ENCODE measurements at regions not wholly inside any gene's neighbourhood (a gene's known extent, or its start where the extent isn't known, plus 50 kb on each side); places are given as distances from the start of the nearest gene placed in this dataset.

DNA sequence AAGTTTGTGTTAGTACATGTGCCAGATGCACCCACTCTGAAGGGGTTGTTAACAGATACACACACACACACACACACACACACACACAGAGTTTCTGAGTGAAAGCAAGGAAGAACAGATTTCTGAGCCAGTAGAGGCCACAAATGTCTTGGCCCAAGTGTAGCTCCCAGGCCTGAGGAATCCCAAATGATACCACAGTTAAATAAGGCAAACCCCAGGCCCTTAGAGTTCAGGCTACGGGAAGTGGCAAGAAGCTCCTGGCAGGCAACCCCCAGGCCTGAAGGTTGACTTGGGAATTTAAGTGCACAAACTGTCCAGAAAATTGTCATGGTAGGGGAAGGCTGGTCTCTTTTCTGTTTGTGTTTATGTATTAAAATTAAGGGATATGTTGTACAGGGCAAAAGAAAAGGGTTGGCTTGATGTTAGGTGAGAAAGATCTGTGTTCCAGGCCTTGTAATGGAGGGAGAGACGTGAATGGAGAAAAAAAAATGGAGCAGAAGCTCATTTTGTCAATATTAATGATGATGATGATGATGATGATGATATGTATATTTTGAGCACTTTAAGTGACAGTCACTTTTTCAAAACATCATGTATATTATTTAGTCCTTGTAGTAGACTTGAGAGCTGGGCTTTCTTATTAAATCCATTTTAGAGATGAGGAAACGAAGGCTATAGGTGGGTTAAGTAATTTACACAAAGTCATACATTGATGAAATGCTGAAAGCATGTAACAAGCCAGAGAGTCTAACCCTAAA, 317.0 kb upstream of the JAG1 start:
- DNase-seq (ENCODE audit: low read depth) = no peak

DNA sequence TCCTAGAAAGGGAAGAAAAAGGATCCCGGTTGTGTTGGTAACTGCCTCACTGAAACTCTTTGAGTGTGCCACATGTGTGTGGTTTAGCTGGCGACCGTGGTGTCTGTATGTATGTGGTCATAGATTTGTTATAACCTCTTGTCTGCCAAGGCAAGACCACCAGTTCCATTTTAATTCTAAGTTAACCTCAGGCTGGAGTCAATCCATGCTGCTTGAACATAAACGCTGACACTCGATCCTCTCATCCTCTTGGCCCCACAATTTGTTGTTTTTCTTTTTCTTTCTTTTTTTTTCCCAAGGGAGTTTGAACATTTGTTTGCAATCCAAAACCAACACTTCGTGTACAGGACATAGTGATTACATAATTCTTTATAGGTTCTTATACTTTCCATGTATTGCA, 318.9 kb upstream of the JAG1 start:
- no peak for DNase-seq (ENCODE audit: low read depth)

DNA sequence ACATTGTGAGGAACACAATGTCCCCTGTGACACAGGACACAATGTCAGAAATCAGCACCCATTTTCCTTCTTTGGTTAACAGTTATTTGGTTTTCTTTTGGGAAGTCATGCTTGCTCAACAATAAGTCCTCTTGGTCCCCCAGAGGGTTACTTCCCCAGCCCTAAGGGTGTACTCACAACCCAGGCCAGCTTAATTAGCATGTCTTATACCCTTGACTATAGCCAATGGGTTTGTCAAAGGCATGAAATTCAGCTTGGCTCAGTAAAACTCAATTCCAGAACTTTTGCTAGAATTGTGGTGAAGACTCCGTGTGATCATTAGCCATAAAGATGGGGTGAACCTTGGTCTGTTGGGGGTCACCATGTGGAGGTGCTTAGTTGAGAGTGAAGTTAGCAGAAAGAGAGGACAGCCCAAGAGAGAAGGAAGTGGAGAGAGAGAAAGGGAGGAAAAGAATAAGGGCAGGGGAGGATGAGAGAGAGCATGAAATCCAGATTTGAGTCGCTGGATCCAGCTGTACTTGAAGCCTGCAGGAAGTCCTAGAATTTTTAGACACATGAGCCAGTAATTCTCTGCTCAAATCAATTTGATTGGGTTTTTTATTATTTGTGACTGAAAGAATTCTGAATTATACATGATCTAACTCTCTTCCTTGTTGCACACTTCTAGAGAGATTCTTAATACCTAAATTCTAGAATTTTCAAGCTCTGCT, 321.3 kb upstream of the JAG1 start:
- DNase-seq (ENCODE audit: low read depth) = no peak

DNA sequence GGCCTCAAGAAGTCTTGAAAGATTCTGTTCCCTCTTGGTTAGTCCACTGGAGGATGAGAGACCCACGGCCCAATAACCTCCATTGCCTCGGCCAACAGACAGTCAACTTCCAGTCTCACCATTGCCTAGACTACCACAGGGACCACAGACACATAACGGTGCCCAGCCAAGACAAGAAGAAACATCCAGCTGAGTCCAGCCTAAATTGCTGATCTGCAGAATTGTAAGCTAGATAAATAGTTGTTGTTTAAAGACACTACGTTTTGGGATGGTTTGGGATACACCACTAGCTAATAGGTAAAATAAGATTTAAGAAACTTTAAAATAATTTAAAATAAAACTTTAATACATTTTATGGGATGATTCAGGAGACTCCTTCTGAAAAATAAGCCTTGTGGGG, 324.7 kb upstream of the JAG1 start:
- DNase-seq (ENCODE audit: low read depth) = no peak

DNA sequence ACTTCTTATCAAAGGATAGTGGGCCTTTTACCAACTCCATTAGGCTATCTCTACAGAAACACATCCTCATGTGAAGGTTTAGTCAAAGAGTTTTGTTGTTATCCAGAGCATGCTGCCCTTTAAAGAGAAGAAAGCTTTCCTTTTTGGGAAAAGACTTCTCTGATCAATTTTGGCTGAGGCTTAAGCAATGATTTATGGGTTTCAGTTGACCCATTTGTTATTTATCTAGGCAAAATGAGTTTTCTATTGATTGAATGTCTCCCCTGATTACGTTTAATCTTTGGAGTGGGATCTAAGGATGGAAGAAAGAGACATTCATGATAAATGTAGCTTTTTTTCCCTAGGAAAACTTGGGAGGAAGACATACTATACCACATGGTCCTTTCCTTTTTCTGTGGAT, 326.6 kb upstream of the JAG1 start:
- no peak for DNase-seq (ENCODE audit: low read depth)

DNA sequence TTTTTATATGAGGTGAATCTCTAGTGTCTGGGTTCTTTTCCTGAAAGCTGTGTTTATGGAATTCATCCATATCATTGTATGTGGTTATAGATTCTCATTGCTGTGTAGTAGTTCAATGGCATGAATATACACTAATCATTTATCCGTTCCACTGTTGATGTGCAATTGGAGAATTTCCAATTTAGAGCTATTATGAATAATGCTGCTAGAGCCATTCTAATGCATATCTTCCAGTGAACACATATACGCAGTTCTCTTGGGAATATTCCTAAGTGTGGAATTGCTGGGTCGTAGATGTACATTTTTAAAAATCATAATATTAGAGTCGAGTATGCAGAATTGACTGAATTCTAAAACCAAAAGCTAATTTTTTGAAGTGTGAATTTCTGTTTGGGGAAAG, 327.5 kb upstream of the JAG1 start:
- no peak for DNase-seq (ENCODE audit: low read depth)

DNA sequence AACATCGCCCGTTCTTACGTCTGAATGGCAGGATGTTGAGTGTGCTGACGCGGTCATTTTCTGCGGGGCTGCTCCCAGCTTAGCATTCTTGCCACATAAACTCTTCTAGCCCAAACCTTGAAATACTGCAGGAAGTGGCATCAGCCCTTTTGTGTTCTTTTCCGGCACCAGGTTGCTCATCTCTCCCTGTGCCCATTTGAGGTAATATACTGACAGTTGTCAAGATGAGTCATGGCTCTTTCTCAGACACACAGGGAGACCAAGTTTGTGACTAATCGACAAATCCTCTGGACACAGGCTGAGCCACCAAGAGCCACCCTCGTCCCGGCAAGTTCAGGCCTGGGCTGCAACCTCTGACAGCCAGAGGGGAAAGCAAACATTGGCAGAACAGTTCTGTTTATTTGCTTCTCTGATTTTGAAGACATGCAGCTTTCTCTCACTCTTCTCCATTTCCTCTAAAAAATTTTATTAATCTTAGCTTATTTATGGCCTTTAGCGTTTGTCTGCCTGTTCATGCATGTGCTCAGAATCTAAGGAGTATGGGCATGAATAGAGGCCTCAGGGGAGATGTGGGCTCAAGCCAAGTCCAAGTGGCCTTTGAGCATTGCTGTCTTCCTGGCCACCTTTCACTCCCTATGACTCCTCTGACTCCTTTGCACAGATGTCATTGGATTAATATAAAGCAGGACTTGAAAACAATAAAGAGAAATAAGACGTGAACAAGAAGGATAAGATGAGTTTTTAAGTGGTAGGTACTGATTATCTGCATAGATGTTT, 328.2 kb upstream of the JAG1 start:
- no peak for DNase-seq (ENCODE audit: low read depth)

DNA sequence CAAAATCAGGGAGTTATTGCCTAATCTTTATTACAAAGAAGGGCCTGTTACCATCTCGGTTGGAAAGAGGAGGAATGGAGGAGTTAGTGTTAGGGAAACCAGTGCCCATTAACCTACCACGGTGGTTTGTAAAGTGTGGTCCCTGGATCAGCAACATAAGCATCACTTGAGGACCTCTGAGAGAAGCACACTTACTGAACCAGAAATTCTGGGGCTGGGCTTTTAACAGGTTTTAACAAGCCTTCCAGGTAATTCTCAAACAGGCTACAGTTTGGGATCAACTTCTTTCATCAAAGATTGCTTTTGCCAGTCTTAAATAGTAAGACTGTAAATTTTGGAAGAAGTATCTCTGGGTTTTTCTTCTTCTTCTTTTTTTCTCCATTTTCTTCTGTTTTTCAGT, 329.5 kb upstream of the JAG1 start:
- no peak for DNase-seq (ENCODE audit: low read depth)

DNA sequence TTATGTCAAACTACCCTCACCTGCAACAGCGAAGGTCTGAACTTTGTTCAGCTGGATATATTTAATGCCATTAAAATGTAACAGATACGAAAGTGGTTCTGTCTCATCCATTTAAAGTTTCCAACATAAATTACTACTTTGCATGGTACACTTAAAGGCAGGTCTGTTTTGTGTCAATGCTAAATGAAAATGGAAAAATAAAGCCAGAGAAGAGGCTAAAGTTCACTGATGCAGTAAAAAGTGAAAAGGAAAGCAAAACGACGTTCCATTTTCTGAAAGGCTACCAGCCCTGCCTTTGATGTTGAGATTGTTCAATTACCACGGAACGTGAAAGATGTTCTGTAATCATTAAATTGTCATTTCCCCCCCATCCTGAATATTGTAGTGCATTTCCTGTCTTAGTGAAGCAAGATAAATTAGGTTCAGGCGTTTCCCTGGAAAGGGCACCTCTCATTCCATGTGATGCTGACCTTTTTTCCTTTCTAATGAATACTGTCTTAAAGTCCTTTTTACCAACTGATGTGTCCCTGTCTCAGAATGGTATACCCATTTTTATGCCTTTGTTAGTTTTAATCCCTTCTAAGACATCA, 334.7 kb upstream of the JAG1 start:
- no peak for DNase-seq (ENCODE audit: low read depth)

DNA sequence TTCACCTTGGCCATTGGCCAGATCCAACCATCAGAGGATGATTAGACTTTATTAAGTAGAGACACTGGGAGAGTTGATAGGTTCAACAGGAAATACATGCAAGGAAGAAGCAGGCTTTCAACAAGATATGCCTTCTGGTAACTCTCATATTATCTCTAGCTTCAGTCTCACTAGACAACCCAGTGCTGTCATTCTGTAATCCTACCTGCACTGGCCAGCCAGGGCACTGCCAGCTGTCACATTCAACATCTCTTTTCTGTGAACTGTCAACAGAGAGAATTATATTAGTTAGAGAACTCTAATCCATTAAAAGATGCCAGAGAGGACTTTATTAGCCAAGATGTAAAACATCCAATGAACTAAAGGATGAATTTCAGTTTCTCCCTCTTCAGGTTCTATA, 337.9 kb upstream of the JAG1 start:
- DNase-seq (ENCODE audit: low read depth) = no peak

DNA sequence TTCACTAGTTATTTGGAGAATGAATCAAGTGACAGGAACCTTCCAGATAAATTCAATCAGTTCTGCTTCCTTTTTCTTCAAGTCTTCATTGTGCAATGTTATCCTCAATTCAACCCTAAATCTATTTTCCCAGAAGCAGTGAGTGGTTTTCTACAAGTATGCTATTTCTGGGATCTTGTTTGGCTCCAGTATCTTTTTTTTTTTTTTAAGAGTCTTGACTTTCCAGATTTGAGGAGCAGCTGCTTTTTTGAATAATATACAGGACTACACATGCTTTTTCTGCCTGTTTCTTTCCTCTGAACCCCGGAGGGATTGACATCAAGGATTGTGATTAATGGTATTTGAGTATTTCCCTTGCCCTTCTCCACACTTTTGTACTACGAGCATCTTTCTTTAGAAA, 339.2 kb upstream of the JAG1 start:
- DNase-seq (ENCODE audit: low read depth) = no peak

DNA sequence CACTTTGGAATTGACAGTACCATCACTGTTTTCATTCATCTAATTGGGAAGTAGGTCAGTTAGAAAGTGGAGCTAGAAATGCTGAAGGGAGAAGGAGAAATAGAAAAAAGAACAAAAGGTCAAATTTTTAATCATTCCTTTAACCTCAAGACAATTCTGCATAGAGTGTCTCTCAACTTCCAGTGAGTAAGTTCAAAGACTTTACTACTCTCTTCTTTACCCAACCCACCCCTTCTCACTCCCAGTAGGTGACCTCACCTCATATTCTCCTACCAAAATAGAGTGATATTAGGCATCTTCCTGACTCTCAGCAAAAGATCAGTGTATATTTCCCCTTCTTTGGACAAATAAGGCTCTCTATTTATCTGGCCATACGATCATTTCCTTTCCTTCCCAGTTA, 340.0 kb upstream of the JAG1 start:
- no peak for DNase-seq (ENCODE audit: low read depth)

DNA sequence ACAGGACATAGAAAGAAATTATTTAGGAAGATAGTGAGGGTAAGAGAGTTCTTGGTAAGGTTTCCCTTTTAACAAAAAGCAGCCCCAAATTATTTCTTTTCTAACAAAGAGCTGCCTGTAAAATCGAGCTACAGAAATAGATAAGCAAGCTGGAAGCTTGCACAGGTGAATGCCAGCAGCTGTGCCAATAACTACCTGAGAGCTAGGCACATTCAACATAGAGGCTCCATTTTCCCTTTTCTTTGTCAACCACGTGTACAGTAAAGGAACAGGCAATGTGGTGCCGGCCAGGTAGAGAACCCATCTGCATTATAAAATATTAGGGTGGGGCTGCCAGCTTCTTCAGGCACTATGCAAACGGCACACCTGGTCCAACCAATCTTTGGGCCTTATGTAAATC, 341.6 kb upstream of the JAG1 start:
- DNase-seq (ENCODE audit: low read depth) = no peak

DNA sequence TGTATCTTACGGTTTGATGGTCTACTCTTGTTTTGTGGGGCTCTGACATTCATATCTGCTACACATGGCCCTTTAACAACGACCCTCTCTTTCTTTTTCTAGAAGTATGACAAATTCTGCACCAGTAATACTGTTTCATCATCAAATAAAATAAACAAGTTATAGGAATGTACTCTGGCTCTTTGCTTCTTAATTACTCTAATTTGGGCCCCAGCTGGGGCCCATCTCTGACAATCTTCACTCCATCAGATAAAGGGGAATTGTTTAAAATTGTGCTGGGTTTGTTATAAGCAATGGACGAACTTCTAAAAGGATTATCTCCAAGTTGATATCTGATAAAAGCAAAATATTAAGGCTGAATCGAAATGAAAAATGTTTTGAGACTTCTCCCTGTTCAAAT, 343.6 kb upstream of the JAG1 start:
- DNase-seq (ENCODE audit: low read depth) = no peak

DNA sequence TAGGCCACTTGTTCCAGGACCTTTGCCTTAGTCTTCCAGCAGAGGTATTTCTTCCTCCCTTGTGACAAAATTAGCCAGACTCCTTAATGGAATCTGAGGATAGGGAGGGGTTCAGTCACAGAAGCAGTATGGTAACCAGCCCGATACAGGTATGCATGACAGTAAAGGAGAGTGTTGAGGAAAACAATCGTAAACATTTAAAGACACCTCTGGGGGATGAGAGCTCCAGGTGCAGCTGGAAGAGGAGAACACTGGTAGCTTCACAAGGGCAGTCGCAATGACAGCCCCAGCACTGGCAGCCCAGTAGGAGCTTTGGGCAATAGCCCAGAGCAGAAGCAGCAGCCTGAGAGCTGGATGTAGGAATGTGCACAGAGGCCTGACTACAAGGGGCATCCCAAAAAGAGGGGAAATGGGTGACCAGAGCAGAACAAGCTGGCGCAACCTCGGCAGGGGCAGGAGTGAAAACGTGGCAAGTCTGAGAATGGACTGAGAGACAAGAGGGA, 344.9 kb upstream of the JAG1 start:
- DNase-seq (ENCODE audit: low read depth) = no peak

DNA sequence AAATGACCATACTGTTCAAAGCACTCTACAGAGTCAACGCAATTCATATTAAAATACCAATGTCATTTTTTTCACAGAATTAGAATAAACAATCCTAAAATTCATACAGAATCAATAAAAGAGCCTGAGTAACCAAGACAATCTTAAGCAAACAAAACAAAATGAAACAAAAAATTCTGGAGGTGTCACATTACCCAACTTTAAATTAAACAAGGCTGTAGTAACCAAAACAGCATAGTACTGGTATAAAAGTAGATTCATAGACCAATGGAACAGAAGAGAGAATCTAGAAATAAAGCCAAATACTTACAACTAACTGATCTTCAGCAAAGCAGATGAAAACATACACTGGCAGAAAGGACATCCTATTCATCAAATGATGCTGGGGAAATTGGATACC, 346.9 kb upstream of the JAG1 start:
- DNase-seq (ENCODE audit: low read depth) = no peak

DNA sequence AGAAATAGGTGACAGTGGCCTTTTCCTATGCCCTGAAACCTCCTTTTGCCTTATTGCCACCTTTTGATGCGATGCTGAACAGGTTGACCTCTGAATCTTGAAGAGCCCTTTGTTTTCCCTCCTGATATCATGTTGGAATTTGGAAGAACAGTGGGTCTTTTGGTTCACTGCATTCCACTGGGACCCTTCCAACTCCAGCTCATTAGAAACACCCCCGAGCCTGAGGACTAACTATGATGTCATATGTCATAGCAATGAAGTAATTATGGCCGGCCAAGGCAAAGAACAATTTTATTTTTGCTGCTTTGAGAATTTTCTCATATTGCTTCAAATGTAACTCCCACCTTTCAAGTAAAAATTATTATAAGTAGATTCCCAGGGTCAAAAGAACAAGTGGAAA, 353.4 kb upstream of the JAG1 start:
- DNase-seq (ENCODE audit: low read depth) = no peak

DNA sequence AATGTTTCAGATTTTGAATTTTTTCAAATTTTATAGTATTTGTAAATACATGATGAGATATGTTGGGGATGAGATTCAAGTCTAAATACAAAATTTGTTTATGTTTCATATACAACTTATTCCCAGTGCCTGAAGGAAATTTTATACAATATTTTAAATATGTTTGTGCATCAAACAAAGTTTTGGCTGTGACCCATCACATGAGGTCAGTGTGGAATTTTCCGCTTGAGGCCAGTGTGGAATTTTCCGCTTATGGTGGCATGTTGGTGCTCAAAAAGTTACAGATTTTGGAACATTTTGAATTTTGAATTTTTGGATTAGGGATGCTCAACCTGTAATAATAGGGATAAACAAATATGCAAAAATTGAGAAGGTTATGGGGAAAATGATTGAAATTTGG, 356.6 kb upstream of the JAG1 start:
- DNase-seq (ENCODE audit: low read depth) = no peak

DNA sequence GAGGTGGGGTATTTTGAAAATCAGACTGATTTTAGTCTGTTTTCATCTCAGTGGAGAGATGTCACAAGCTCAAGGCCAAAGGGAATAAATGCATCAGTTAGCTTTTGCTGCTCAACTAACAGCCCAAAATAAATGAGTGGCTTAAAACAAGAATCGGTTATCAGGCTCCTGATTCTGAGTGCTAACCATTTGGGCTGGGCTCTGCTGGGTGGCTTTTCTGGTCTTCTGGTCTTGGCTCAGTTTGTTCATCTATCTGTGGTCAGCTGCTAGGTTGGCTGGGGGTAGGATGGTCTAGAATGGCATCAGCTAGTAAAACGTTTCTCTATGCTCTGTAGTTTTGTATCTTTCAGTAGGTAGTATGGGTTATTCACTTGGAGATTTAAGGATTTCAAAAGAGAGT, 357.5 kb upstream of the JAG1 start:
- DNase-seq (ENCODE audit: low read depth) = no peak

DNA sequence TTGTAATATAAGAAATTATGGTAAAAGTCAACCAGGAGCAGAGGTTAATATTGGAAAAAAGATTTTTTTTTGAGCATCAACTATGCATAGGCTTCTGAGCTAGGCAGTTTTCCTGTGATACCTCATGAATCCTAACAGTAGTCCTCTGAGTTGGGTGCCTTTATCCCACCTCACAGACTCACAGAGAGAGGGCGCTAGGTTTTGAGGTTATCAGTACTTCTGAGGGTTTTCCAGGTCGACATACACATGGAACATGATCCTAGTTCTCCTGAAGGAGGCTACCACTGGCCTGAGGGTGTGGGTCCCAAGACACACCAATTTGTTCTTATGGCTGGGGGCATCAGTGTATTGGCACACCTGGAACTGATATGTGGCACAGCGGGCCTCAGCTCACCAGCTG, 358.8 kb upstream of the JAG1 start:
- DNase-seq (ENCODE audit: low read depth) = no peak

DNA sequence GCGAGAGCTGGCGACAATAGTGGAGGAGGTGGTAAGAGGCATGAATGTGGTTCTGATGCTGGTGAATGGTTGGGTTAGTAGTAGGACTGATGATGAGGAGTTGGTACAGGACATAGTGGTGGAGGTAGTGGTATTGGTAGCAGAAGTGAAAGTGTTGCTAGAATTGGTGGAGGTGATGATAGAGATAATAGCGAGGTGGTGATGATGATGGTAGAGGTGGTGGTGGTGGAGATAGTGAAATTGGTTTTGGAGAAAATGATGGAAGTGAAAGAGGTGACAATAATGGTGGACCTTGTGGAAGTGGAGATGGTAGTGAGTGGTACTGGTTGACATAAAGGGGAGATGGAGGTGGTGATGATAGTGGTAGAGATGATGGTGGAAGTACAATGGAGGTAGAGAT, 360.2 kb upstream of the JAG1 start:
- DNase-seq (ENCODE audit: low read depth) = no peak

DNA sequence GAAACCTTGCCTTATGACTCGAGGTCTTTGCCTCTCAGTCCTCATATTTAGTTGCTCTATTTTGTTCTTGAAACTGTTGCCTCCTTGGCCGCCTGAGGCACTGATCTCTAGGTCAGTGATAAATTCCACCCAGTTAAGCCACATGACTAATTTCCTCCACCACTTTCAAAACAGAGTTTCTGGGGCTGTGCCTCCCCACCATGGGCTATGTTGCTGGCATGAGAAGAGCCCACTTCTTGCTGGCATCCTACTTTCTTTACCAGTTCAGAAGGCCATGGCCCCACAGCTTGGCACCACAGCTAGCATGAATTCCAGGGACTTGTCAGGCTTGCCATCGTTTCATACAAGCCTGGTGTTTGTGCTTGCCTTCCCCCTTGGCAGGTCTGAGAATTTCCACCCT, 361.4 kb upstream of the JAG1 start:
- no peak for DNase-seq (ENCODE audit: low read depth)

DNA sequence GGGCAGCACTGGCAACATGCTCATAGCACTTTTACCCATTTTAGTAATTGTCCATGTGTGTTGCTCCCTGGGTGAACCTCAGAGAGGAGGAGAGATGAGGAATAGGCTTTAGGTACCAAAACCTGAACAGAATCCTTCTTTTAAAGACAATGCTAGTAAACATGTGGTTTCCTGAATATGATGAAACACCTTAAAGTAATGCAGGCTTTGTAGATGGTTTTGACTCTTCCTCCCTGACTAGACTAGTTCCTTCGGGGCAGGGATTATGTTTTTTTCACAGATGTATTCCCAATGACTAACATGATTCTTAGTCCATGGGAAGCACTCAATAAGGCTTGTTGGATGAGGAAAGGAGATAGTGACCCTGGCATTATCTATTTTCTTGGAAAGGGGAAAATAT, 367.6 kb upstream of the JAG1 start:
- no peak for DNase-seq (ENCODE audit: low read depth)

Measured in CMK (cell line).